T-helper 2 cell treated with Interferon-gamma antibody and Interleukin-4, amounts not matched to agents 5 μg/mL and 100 μg/mL, for 36 hours (primary cell): ENCODE measurements at regions not wholly inside any gene's neighbourhood (a gene's known extent, or its start where the extent isn't known, plus 50 kb on each side); places are given as distances from the start of the nearest gene placed in this dataset.

Source experiments
- DNase-seq: peaks from one replicate; pipeline ENCODE4 v3.0.0; 2021; ENCODE audit warnings: low spot score
- H3K27ac Mint-ChIP-seq: one replicate; pipeline ENCODE4 v1.8.0; 2021; ENCODE audit warnings: mild to moderate bottlenecking, mixed read lengths
- H3K27me3 Mint-ChIP-seq: one replicate; pipeline ENCODE4 v1.8.0; 2021; ENCODE audit warnings: low read depth, mixed read lengths
- H3K36me3 Mint-ChIP-seq: one replicate; pipeline ENCODE4 v1.8.0; 2021; ENCODE audit warnings: low read depth, mixed read lengths
- H3K4me1 Mint-ChIP-seq: one replicate; pipeline ENCODE4 v1.8.0; 2021; ENCODE audit warnings: low read depth, mixed read lengths
- H3K4me3 Mint-ChIP-seq: one replicate; pipeline ENCODE4 v1.8.0; 2022; ENCODE audit warnings: mild to moderate bottlenecking, moderate library complexity, mixed read lengths
- H3K9me3 Mint-ChIP-seq: one replicate; pipeline ENCODE4 v1.8.0; 2021; ENCODE audit warnings: mixed read lengths

DNA sequence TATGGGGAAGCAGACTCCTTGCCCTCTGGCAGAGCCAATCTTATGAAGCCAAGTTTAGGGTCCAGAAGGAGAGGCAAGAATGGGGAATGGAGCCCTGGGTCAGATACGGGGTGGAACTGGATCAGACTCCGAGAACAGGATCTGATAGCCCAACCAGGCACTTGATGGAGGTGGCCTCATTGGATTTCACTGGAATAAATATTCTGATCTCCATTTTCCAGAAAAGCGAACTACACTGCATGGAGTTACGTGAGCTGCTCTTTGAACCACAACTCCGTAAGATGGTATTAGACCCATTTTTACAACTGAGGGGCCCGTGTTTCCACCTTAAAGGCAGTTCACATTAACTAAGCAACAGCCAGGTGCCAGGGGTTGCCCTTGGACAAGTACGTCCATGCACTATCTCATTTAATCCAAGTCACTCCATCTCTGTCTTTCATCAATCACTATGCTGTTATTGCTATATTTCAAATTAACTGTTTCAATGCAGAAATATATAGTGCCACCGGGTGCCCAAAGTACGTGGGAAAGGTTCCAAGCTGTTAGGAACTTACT is 155.2 kb downstream of the BCL11B start:
- DNase-seq, result no peak
- H3K4me3 Mint-ChIP-seq, result no peak overlapping the region

DNA sequence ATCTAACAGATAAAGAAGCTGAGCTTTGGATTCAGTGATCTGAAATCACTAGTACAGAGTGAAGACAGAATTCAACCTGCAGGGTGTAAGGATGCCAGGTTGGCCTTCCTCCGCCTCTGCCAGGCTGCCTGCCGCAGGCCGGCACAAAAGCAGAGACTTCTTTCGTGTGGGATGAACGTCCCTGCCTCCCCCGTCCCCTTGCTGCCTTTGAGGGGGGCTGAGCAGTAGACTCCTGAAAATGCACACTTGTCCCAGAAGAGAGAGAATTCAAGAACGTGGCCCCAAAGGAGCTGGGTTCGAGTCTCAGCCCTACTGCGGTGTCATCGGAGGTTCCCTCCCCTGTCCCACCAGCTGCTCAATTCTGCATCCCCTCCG is 154.3 kb downstream of the BCL11B start:
- DNase-seq, result no peak
- Mint-ChIP-seq H3K36me3 (no peaks in the 10 kb centered on the region), H3K27me3 (peaks cover 41% of the 10 kb centered on the region), H3K4me1 (peaks cover 1% of the 10 kb centered on the region), H3K9me3 (peaks cover 12% of the 10 kb centered on the region), H3K27ac (no peak overlapping the region), H3K4me3 (no peak overlapping the region)

More for the DNA sequence above, 155.2 kb downstream of the BCL11B start:
- Mint-ChIP-seq H3K27ac (no peak overlapping the region), H3K27me3 (peaks cover 41% of the 10 kb centered on the region), H3K4me1 (peaks cover 1% of the 10 kb centered on the region), H3K9me3 (peaks cover 12% of the 10 kb centered on the region), H3K36me3 (no peaks in the 10 kb centered on the region)

DNA sequence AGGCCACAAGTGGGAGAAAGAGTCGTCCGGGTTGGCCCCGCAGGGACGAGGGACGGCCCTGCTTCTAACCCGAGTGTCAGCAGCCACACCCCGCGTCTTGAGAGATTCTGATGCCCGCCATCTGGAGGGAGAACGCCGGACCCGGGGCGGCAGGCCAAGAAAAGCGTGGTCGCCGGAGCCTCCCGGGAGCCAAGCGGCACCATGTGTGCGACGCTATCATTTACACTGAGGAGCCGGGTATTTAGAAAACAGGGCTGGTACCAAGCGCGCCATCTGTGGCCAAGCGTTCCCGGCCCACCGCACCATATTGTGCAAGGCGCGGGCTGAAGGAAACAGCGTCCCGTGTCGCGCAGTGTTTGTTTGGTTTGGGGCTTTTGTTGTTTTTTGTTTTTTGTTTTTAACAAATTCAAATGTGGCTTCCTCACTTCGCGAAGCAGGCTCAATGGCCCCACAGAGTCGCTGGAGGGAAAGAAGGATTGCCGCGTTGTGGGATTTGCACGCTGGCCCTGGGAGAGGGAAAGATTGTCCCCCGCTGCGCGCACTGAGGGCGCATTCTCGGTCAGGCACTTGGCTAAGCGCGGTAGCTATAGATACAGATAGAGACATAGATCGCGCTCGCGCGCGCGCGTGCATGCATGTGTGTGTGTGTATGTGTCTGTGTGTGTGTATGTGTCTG is 153.8 kb downstream of the BCL11B start:
- Mint-ChIP-seq H3K4me1 (peaks cover 1% of the 10 kb centered on the region), H3K4me3 (no peak overlapping the region), H3K36me3 (no peaks in the 10 kb centered on the region), H3K9me3 (peaks cover 9% of the 10 kb centered on the region), H3K27me3 (peaks cover 41% of the 10 kb centered on the region), H3K27ac (no peak overlapping the region)
- no peak for DNase-seq

DNA sequence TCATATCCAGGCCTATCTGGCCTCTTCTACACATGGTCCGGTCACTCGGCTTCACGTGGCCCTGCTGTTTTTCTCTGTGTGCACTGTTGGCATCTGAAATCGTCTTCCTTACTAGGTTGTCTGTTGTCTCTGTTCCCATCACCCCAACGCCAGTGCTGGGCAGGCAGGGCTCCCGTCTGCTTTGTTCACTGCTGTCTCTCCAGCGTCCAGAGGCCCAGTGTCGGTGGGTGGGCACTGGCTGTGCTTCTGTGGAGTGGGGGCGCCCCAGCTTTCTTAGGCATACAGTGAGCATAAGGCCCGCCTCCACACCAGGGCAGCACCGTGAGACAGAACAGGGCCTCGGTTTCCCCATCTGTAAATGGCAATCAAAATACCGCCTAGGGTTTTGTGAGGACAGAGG is 153.1 kb downstream of the BCL11B start:
- Mint-ChIP-seq H3K4me1 (peaks cover 1% of the 10 kb centered on the region), H3K27me3 (peaks cover 39% of the 10 kb centered on the region), H3K36me3 (no peaks in the 10 kb centered on the region), H3K4me3 (no peak overlapping the region), H3K9me3 (peaks cover 6% of the 10 kb centered on the region), H3K27ac (no peak overlapping the region)
- DNase-seq, result no peak
